ENCODE measurements at regions not wholly inside any gene's neighbourhood (a gene's known extent, or its start where the extent isn't known, plus 50 kb on each side); places are given as distances from the start of the nearest gene placed in this dataset.

DNA sequence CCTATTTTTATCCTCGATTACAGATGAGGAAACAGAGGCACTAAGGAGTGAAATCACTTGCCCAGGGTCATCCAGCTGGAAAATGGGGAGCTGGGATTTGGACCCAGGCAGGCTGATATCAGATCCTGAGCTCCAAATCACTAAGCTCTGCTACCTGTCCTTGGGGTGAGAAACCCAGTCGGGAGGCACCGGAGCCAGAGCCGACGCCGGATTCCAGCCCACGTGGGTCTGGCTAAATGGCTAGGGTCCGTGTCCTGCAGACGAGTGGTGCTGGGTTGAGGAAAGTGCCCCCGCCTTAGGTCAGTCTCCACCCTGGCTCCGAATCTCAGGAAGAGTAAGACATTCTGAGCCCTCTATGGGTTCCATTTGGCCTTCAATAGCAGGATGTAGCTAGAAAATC, 61.3 kb upstream of the GGTA1 start:
- Histone ChIP-seq H3K4me1 (ENCODE audit: low read length) (0 out of 2 replicates have a peak, but pooled peaks cover 6% of the 10 kb centered on the region), H3K27ac (ENCODE audit: low read length) (no peak overlapping the region), H3K4me3 (ENCODE audit: low read length) (no peak overlapping the region), H4K20me1 (ENCODE audit: insufficient read depth, low read length) (no peaks in the 10 kb centered on the region), H3K4me2 (ENCODE audit: low read length) (no peak overlapping the region), H3K27me3 (ENCODE audit: low read depth, low read length) (no peaks in the 10 kb centered on the region), H3K9ac (ENCODE audit: low read length) (no peak overlapping the region), H3K36me3 (replicated peaks; ENCODE audit: low read depth, low read length) (no peaks in the 10 kb centered on the region), H2AFZ (ENCODE audit: low read depth, low read length) (no peak overlapping the region), H3K79me2 (ENCODE audit: low read length) (no peaks in the 10 kb centered on the region), H3K9me3 (ENCODE audit: insufficient read depth, low read length) (no peaks in the 10 kb centered on the region)
- no peak for TF ChIP-seq EZH2phosphoT487 (IDR thresholded peaks at IDR 0.05; ENCODE audit: low read depth)
- TF ChIP-seq, protein P1, sequence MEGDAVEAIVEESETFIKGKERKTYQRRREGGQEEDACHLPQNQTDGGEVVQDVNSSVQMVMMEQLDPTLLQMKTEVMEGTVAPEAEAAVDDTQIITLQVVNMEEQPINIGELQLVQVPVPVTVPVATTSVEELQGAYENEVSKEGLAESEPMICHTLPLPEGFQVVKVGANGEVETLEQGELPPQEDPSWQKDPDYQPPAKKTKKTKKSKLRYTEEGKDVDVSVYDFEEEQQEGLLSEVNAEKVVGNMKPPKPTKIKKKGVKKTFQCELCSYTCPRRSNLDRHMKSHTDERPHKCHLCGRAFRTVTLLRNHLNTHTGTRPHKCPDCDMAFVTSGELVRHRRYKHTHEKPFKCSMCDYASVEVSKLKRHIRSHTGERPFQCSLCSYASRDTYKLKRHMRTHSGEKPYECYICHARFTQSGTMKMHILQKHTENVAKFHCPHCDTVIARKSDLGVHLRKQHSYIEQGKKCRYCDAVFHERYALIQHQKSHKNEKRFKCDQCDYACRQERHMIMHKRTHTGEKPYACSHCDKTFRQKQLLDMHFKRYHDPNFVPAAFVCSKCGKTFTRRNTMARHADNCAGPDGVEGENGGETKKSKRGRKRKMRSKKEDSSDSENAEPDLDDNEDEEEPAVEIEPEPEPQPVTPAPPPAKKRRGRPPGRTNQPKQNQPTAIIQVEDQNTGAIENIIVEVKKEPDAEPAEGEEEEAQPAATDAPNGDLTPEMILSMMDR (IDR thresholded peaks at IDR 0.05; ENCODE audit: low read depth, low read length) = no peak

DNA sequence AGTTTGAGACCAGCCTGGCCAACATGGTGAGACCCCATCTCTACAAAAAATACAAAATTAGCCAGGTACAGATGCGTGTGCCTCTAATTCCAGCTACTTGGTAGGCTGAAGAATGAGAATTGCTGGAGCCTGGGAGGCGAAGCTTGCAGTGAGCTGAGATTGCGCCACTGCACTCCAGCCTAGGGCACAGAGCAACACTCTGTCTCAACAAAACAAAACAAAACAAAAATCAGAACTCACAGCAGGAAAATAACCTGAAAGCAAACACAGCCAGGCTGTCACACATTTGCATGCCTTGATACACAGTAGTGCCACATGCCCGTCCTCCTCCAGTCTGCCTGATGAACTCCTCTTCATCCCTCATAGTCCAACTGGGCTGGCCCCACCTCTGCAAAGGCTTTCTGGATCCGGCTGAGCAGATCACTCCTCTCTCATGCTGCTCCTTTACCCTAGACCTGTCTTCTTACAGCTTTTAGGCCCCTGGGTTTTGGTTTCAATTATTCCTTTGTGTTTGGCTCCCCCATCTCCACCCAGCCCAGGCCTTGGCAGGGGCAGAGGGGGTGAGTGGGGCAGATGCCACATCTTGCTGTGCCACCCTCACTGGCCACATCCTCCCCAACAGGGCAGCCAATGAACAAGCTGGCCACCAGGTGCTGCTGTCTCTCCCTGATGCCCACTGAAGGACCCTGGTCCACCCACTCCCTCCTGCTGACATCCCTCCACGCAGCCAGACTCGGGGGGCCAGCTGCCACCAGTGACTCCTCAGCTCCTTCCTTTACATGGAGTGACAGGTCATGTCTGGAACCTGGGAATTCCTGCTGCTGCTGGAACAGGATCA, 62.0 kb upstream of the GGTA1 start:
- H3K36me3 ChIP-seq (replicated peaks; ENCODE audit: low read depth, low read length) = no peaks in the 10 kb centered on the region
- no peak overlapping the region for H3K4me2 ChIP-seq (ENCODE audit: low read length)
- no peaks in the 10 kb centered on the region for H3K9me3 ChIP-seq (ENCODE audit: insufficient read depth, low read length)
- no peak overlapping the region for H3K9ac ChIP-seq (ENCODE audit: low read length)
- H3K4me3 ChIP-seq (ENCODE audit: low read length) = no peak overlapping the region
- H2AFZ ChIP-seq (ENCODE audit: low read depth, low read length) = no peak overlapping the region
- no peaks in the 10 kb centered on the region for H3K27me3 ChIP-seq (ENCODE audit: low read depth, low read length)
- H3K4me1 ChIP-seq (ENCODE audit: low read length) = 0 out of 2 replicates have a peak, but pooled peaks cover 6% of the 10 kb centered on the region
- no peaks in the 10 kb centered on the region for H4K20me1 ChIP-seq (ENCODE audit: insufficient read depth, low read length)
- no peak overlapping the region for H3K27ac ChIP-seq (ENCODE audit: low read length)
- TF ChIP-seq, protein P1 (IDR thresholded peaks at IDR 0.05; ENCODE audit: low read depth, low read length) = peak; percentile 13; the same call in 1 of the 2 replicates
- no peak for TF ChIP-seq EZH2phosphoT487 (IDR thresholded peaks at IDR 0.05; ENCODE audit: low read depth)
- no peaks in the 10 kb centered on the region for H3K79me2 ChIP-seq (ENCODE audit: low read length)

DNA sequence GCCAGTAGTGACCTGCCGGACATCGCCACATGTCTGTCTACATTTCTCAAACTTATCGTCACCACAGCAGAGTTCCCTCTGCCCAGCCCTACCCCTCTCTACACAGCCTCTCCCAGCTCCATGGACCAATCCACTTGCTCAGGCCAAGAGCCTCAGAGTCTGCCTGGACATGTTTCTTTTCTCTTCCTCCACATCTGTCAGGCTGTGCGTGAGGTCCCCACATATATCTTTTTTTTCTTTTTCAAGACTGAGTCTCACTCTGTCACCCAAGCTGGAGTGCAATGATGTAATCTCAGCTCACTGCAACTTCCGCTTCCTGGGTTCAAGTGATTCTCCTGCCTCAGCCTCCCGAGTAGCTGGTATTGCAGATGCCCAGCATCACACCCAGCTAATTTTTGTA, 62.7 kb upstream of the GGTA1 start:
- no peak overlapping the region for H3K4me3 ChIP-seq (ENCODE audit: low read length)
- TF ChIP-seq EZH2phosphoT487 (IDR thresholded peaks at IDR 0.05; ENCODE audit: low read depth) = no peak
- TF ChIP-seq, protein P1 (IDR thresholded peaks at IDR 0.05; ENCODE audit: low read depth, low read length) = no peak
- H2AFZ ChIP-seq (ENCODE audit: low read depth, low read length) = no peak overlapping the region
- no peaks in the 10 kb centered on the region for H3K27me3 ChIP-seq (ENCODE audit: low read depth, low read length)
- H3K27ac ChIP-seq (ENCODE audit: low read length) = no peak overlapping the region
- no peaks in the 10 kb centered on the region for H3K36me3 ChIP-seq (replicated peaks; ENCODE audit: low read depth, low read length)
- no peak overlapping the region for H3K4me2 ChIP-seq (ENCODE audit: low read length)
- H3K9ac ChIP-seq (ENCODE audit: low read length) = no peak overlapping the region
- H3K9me3 ChIP-seq (ENCODE audit: insufficient read depth, low read length) = no peaks in the 10 kb centered on the region
- H4K20me1 ChIP-seq (ENCODE audit: insufficient read depth, low read length) = no peaks in the 10 kb centered on the region
- H3K79me2 ChIP-seq (ENCODE audit: low read length) = no peaks in the 10 kb centered on the region
- 0 out of 2 replicates have a peak, but pooled peaks cover 6% of the 10 kb centered on the region for H3K4me1 ChIP-seq (ENCODE audit: low read length)

DNA sequence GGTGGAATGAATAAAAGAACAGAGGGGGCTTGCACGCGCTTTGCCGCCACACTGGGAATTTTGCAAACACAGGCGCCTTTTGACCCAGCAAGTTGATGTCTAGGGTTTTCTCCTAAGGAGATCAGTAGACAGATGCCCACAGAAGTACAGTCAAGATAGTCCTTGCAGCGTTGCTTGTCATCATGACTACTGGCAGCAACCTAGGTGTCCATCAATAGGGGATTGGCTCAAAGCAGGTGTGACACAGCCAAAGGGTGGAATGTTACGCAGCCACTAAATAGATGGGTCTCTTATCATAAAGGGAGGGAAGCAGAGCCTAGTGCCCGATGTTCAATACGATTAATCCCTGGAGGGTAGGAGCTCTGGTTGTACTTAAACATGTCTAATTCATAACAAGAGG, 63.8 kb upstream of the GGTA1 start:
- Histone ChIP-seq H3K9me3 (ENCODE audit: insufficient read depth, low read length) (no peaks in the 10 kb centered on the region), H3K27ac (ENCODE audit: low read length) (no peak overlapping the region), H3K9ac (ENCODE audit: low read length) (no peak overlapping the region), H3K27me3 (ENCODE audit: low read depth, low read length) (no peaks in the 10 kb centered on the region), H2AFZ (ENCODE audit: low read depth, low read length) (no peak overlapping the region), H3K4me1 (ENCODE audit: low read length) (no peaks in the 10 kb centered on the region), H3K79me2 (ENCODE audit: low read length) (no peaks in the 10 kb centered on the region), H3K4me2 (ENCODE audit: low read length) (no peak overlapping the region), H3K36me3 (replicated peaks; ENCODE audit: low read depth, low read length) (no peaks in the 10 kb centered on the region), H3K4me3 (ENCODE audit: low read length) (no peak overlapping the region), H4K20me1 (ENCODE audit: insufficient read depth, low read length) (no peaks in the 10 kb centered on the region)
- TF ChIP-seq, protein P1 (IDR thresholded peaks at IDR 0.05; ENCODE audit: low read depth, low read length) = no peak
- no peak for TF ChIP-seq EZH2phosphoT487 (IDR thresholded peaks at IDR 0.05; ENCODE audit: low read depth)
